NCI-H510A (cell line): ENCODE measurements at regions not wholly inside any gene's neighbourhood (a gene's known extent, or its start where the extent isn't known, plus 50 kb on each side); places are given as distances from the start of the nearest gene placed in this dataset.

ENCODE experiments used
- DNase-seq: peaks from one replicate; lab custom pipeline; 2025; lab: John Stamatoyannopoulos, UW

DNA sequence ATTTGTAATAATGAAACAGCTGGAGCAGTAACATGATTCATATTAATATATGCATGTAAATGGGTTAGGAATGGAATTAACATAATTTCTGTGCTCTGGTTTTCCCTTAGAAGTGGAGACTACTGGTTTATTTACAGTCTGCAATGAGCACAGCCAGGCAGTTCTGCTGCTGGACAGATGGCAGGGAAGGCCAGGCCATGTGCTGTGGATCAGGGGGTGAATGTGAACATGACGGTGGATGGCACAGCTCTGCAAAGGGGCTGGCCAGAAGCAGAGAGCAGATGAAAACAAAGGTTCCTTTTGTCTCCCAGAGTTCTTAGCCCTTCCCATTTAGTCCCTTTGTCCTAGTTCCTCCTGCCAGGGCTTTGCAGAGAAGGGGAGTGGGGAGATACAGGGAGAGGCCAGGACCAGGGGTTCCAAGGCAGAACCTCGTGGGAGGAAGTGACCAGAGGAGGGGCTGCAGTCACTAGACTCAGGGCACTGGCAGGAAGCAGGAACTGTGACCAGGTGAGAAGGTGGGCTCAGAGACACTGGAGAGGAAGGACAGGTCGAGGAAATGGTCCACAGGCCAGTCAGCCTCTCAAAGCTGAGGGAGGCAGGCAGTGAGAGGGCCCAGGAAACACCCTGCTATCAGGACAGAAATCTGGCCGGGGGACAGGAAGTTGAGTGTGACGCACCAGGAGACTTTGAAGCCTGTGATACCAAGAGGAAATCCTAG, 112.9 kb upstream of the ATP8B1 start:
- DNase-seq = peak; percentile 21

DNA sequence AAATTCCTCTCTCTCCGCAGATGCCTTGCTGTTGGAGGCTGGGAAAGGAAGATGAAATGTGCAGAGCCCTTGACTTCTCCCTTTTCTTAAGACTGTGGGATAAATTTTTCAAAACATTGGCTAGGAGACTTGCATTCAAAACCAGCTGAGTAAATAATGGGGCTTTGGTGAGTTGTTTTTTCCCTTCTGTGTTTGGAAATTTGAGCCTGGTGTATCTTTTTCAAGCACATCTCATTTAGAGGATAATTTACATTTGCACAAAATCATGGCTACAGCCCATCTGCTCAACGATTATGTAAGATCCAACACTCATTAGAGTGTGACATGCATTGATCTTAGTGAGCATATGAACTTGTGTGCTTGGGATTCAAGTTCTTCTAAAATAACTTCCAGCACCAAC, 112.1 kb upstream of the ATP8B1 start:
- DNase-seq = peak; percentile 31

DNA sequence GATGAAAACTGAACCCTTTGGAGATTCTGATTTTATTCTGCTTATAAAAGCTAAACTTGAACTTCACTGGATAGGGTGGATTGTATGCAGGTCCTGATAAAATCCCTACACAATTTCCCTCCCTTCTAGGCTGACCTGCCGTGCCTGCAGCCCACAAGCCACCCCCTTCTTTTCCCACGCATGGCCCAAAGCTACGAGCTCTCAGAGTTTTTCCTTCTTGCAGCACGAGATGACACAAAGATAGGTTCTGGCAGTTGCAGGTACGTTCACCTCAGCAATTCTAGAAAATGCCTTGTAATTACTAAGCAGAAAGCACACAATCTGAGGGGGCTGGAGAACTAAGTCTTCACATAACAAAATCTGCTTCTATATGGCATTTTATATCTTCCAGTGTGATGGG, 110.6 kb upstream of the ATP8B1 start:
- DNase-seq = no peak

DNA sequence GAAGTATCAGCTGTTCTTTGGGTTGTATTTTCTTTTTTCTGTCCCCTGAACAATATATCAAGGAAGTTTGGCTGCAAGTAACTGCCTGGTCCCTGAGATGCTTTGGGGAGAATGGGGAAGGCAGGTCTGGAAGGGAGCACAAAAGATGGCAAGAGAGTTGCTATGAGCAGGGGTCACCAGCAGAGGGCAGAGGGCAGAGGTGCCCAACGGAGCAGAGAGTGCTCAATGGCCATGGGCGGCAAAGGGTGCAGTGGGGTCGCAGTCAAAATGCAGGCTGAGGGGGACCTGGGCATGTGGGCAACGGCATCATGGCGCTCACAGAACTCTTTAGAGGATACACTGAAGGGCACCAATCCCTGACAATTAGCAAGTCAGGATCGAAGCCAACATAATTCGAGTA, 107.7 kb upstream of the ATP8B1 start:
- DNase-seq = no peak

DNA sequence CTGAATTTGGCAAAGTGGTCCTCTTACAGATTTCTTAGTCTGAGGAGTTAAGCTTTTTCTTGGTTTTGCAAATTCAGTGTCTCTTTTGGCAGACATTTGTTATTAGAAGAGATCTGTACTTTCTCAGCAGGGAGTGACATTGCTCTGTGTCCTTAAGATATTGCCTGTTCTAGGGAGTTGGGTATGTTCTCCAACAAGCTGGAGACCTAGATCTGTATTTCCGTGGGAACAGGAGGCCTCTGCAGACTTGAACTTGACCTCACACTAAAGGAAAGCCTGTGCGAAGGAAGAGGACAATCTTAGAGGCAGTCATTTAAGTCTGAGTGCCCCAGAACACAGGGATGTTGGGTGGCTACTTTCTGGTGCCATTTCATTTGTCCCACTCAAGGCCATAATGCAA, 107.0 kb upstream of the ATP8B1 start:
- DNase-seq = no peak

DNA sequence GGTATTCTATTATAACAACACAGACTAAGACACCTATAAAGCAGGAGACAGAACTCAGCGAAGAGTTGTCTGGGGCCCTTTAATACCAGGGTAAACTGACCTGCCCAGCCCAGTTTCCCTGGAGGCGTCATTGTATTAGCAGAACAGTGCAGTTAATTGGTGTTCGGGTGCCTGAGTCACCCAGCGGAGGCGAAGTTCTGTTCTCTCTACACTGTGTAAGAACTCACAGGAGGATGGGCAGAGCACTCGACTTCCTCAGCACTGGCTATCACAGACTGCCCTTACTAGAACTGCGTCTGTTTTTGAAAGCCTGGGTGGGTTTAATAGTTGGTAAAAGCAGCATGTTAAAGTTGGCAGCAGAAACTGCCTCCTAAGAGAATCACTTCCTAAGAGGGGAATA, 106.5 kb upstream of the ATP8B1 start:
- DNase-seq = no peak

DNA sequence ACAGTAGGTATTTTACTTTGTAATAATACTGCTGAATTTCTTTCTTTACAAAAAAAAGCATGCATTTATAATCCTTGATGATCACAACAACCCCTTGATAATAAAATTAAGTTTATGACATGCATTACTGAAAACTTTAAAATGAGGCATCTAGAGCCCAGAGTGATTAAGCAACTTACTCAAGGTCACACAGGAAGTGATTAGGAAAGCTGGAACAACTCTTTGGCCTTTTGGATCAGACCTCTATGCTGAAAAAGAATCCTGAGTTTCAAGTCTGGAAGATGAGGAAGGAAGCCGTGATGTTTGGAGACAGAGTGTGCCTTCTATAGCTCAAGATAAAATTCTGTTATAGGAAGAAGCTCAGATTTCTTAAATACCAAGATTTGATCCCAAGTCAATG, 105.0 kb upstream of the ATP8B1 start:
- no peak for DNase-seq

DNA sequence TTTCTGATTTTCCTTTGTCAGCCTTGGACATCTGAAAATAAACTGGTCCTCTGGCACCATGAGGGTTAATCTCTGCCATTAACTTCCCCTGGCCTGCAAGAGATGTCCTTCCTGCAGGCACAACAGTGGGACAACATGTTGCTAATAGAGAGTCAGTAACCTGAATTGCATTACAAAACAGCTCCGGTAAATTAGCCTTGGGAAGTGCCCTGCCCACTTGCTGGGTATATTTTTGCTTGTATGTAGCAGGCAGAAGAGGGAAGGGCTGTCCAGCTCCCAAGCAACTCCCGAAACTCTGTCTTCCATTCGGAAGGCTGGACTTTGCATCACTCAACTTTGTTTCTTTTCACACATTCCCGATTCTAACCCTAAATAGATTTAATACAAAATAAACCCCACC, 104.4 kb upstream of the ATP8B1 start:
- DNase-seq = no peak

DNA sequence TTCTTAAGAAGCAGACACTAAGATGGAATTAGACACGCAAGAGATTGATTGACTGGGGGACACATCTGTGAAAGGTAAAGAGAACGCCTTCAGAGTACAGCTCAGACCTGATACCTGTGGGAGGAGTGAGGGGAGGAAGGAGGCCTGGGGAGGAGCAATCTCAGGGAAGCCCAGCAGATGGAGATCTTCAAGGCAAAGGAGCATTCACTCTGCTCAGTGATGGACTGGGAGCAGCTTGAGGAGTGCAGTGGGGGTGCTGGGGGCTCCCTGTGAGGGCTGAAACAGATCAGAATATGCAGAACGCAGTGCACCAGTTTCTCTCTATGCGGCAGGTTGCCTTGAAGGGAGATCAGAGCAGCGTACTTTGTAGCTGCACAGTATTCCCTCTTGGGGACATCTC, 103.7 kb upstream of the ATP8B1 start:
- no peak for DNase-seq

DNA sequence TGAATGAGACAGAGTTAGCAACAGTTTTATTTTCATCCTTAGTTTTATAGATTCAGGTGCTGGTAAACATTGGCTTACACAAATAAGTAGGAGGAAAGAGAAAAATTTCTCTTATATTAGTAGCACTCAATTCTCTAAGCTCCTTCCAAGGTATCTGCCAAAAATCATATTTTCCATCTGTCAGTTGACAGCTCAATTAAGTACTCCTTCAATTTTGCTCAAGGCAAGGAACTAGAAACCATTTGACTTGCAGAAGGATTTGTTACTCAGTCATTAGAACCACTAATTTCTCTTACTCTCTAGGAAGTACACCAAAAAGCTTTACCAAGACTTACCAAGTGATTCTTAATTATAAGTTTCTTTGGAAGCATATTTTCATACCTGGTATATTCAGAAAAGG, 101.4 kb upstream of the ATP8B1 start:
- no peak for DNase-seq

DNA sequence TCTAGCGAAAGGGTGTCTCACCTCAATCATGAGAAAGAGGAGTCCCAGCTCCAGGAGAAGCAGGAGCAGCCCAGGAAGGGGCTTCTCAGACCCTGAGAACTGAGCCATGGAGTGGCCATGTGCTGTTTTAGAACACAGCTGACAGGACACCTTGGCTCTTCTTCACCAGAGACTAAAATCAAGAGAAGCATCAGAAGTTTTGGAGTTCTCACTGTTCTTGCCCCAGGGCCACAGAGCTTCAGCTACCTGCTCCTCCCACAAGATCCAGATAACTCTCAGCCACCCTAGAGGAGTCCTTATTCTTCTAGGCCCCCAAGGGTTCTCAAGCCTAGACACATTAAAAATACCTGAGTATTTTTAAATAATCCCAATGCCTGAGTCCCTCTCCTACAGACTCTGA, 99.6 kb upstream of the ATP8B1 start:
- DNase-seq = no peak

DNA sequence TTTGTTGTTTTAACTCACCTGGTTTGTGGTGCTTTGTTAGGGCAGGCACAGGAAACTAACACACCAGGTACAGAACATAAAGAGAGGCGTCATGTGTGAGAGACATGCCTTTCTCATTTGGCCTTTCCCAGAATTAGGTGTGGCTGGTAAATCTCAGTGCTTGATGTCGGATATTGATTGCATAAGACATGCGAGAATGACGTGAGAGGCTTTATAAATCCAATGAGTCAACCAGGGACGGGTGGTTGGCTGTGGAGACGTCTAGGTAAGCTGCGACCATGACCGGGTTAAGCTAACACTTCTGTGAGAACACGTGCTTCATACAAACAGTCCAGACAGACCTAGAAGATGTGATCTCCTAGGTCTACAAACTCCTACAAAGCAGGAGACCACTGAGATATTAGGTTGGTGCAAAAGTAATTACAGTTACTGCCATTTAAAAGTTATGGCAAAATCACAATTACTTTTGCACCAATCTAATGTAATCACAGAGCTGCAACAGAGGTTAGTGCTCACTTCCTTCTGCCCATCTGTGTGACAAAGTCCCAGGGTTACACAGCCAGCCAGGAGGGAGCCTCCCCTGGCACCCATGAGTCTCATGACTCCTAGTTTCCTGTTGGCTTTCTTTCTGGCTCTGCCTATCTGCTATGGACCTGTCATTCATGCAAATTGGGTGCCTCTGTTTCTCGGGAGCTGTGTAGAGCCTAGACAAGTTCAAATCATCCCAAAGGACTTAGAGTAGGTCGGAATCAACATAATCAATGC, 98.9 kb upstream of the ATP8B1 start:
- no peak for DNase-seq

DNA sequence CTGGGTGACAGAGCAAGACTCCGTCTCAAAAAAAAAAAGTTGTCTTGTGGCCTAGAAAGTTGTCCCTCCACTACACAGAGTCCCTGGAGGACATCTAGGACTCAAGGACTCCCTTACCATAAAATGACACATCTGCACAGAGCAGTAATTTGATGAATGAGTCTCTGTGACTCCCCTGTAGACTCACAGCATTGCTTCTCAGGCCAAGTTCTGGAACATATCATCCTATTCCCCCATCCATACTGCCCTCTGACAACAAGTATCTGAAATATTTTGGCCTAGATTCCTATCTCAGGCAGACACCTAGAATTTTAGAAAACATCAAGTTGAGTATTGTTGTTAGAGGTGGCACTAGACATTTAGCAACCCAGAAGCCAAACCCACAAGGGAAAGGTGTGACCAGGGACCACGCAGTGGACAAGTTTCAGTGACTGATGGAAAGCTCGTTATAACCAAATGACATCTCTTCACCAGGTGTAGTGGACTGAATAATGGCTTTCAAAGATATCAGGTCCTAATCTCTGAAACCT, 97.9 kb upstream of the ATP8B1 start:
- no peak for DNase-seq

DNA sequence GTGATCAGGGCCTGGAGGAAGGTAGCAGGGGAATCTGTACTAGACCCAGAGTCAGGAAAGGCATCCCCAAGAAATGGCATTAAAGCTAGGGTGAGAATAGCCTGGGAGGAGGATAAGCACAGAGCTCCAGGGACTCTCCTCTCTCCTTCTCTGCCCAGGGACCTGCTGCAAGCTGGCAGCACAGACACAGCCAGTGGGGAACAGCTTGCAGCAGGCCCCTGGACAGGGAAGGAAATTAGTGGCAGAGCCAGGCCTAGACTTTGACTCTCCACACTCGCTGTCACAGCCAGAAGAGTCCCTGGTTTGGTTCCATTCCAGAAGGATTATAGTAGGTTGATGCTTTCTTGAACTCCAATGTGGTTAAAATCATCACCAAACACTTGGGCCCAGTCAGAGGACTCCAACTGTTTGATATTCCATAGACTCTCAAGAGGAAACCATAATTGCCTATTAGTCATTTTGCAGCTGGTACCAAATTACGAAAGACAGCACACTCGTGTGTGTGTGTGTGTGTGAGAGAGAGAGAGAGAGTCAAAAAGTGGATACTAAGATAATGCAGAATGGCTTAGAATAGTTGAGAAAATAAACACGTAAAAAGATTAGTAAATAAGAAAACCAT, 95.5 kb upstream of the ATP8B1 start:
- DNase-seq = peak; percentile 11

DNA sequence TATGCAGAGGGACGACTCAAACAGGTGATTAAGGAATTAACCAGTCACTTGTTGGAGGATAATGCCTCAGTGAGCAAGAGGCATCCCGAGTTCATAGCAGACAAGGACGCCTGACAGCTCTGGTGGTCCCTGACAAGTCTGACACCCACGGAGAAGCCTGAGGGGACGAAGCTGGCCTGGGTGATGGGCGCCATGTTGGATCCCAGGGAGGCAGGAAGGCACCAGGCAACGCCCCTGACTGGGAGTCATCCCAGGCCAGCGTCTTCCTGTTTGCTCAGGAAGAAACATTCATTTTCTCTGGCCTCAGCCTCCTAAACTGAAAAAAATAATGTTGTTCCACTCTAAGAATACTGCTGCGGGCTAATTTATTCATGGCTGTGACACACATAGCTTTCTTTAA, 92.1 kb upstream of the ATP8B1 start:
- DNase-seq = no peak

DNA sequence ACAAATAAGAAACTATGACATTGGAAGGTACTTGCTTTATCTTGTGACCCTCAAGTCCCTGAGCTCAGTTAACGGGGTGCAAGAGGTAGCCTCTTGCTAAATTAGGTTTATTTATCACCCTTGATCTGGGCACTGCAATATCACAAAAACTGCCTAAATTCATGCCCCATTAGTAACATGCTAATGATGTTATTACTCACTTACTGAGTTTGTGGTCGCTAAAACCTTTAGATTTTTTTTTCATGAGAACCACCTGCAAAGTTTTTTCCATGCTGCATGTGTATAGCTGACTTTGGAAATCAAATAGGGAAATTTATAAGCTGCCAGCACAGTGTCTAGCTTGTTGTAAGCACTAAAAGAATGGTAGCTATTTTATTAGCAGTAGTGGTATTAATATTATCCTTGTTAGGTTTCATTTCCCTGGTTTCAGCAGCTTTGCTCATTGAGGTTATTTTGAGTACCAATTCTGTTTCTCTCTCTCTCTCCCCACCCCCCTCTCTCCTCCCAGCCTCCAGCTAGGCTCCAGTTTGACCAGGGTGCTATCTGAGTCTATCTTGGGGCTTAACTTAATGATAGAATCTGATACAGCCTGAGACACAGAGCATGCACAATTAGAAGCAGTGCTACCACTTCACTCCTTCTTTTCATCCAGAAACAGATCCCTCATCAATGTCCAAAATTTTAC, 88.7 kb upstream of the ATP8B1 start:
- DNase-seq = no peak

DNA sequence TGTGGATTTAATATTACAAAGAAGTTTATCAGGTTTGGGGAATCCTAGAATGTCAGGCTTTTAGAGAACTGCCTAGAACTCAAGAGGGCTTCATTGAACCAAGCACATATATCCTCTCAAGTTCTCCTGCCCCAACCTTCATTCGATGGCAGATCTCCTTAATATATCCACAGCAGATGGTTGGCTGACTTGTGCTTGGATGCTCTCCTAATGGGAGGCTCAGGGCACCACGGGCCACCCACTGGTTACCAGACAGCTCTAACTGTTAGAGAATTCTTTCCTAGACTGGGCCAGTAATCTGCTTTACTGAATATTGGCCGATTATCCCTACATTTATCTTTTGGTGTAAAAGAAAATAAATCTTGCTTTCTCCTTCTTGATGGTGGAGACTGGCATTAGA, 87.2 kb upstream of the ATP8B1 start:
- no peak for DNase-seq

DNA sequence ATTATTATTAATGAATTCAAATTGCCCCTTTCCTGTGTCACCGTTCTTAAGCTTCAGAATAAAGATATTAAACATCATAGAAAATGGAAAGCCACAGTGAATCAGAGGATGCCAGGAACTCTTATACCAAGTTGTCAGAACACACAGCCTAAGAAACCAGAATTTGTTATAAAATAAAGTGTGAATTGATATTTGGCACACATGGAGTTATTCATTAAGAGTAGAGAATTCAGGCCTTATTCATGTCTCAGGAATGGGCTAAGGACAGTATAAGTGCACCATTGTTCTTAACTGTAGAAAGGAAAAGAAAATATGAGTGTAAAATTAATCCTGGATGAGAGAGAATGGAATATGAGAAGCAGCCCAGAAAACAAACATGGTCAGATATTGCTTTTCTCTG, 86.7 kb upstream of the ATP8B1 start:
- no peak for DNase-seq

DNA sequence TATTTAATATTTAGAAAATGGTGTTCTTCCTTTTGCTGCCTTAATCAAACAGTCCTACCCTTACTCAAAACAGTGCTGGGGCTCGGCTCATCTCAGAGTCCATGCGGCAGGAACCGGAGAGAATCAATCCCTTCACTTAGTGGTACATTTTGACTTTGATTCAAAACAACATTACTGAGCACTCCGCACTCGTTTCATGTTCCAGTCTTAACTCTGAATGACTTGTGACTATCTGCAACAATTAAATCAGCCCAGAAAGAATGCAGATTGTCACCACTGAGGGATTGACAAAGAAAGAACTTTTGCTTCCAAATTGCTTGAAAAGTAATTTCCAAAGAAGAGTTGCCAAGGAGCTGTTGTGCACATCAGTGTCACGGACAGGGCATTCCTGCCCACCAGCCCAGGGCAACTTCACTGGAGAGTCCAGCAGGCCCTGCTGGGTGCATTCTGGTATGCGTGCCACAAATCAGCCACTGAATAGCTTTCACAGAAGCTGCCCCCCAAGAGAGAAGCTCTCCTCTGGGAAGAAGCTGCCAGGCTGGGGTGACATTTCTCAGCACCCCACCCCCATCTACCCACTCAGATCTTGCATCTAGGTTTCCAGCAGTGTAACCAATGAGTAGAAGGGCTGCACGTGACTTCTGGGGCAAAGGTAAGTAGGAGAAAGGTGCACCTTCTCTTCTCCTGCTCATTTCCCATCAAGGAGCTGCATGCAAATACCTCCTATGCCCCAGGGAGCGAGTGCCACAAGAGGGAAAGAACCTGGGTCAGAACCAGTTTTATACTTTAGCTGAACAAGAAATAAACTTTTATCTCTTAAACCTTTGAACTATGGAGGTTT, 84.6 kb upstream of the ATP8B1 start:
- no peak for DNase-seq

DNA sequence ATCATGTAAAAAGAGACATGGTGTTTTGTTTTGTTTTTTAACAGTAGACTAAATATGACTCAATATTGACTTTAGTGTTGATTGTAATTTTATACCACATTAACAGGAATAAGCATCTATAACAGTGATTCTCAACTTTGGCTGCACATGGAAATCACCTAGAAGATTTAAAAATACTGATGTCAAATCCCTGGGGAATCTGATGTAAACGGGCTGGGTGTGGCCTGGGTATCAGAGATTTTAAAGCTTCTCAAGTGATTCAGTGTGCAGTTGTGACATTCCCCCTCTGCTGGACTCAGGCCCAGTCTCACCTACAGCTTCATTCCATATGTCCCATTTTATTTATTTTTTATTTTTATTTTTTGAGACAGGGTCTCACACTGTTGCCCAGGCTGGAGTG, 82.8 kb upstream of the ATP8B1 start:
- no peak for DNase-seq

DNA sequence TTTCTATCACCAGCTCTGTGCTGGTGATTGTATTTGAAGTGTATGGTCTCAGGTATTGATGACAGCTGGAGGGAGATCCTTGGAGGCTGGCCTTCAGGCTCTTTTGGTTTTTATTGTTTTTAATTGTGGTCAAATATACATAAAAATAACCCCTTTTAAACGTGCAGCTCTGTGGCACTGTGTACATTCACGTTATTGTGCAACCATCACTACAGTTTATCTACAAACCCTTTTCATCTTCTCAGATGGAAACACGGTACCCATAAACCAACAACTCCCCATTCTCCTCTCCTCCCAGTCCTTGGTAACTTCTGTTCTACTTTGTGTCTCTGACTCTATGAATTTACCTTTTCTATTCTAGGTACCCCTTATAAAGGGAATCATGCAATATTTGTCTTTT, 79.3 kb upstream of the ATP8B1 start:
- no peak for DNase-seq
